Activated T-helper 1 cell treated with anti-CD3 and anti-CD28 coated beads, Interleukin-12 subunit alpha, Interleukin-12 subunit beta, Interleukin-2, Interleukin-4 antibody, amounts not matched to agents 30 ng/mL and 10 ng/mL and 1 ng/mL, durations not matched to agents 14 hours and 24 hours and 36 hours (primary cell): ENCODE measurements at regions not wholly inside any gene's neighbourhood (a gene's known extent, or its start where the extent isn't known, plus 50 kb on each side); places are given as distances from the start of the nearest gene placed in this dataset.

Experiments used
- DNase-seq: peaks from one replicate; pipeline ENCODE4 v3.0.0; 2021; ENCODE audit warnings: low spot score
- H3K27ac Mint-ChIP-seq: one replicate; pipeline ENCODE4 v1.8.0; 2021; ENCODE audit warnings: mild to moderate bottlenecking, mixed read lengths
- H3K27me3 Mint-ChIP-seq: one replicate; pipeline ENCODE4 v1.8.0; 2022; ENCODE audit warnings: mild to moderate bottlenecking, moderate library complexity, mixed read lengths; ENCODE audit not compliant: insufficient read depth
- H3K36me3 Mint-ChIP-seq: one replicate; pipeline ENCODE4 v1.8.0; 2021; ENCODE audit warnings: low read depth, mixed read lengths
- H3K4me1 Mint-ChIP-seq: one replicate; pipeline ENCODE4 v1.8.0; 2021; ENCODE audit warnings: low read depth, mixed read lengths
- H3K4me3 Mint-ChIP-seq: one replicate; pipeline ENCODE4 v1.8.0; 2021; ENCODE audit warnings: mild to moderate bottlenecking, moderate library complexity, mixed read lengths
- H3K9me3 Mint-ChIP-seq: one replicate; pipeline ENCODE4 v1.8.0; 2021; ENCODE audit warnings: mixed read lengths
- intact Hi-C: fragments of 100-400 bp; cut with micrococcal nuclease; formaldehyde crosslinking; loops from one replicate; pipeline ENCODE4 v1.15.1; 2024

DNA sequence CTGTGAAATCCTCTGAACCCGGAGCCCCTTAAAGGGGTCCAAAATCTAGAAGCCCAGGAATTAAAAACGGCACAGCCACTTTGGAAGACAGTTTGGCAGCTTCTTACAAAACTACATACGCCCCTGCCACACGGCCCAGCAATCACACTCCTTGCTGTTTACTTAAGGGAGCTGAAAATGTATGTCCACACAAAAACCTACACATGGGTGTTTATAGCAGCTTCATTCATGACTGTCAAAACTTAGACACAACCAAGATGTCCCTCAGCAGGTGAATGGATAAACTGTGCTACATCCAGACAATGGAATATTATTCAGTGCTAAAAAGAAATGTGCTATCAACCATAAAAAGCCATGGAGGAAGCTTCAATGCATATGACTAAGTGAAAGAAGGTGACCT is 162.5 kb downstream of the NUP210 start:
- H3K27me3 Mint-ChIP-seq: no peaks in the 10 kb centered on the region
- no peak overlapping the region for H3K4me3 Mint-ChIP-seq
- intact Hi-C loops: no loop called here
- peaks cover 3% of the 10 kb centered on the region for H3K4me1 Mint-ChIP-seq
- no peak for DNase-seq
- no peak overlapping the region for H3K27ac Mint-ChIP-seq
- H3K36me3 Mint-ChIP-seq: no peaks in the 10 kb centered on the region
- no peaks in the 10 kb centered on the region for H3K9me3 Mint-ChIP-seq

DNA sequence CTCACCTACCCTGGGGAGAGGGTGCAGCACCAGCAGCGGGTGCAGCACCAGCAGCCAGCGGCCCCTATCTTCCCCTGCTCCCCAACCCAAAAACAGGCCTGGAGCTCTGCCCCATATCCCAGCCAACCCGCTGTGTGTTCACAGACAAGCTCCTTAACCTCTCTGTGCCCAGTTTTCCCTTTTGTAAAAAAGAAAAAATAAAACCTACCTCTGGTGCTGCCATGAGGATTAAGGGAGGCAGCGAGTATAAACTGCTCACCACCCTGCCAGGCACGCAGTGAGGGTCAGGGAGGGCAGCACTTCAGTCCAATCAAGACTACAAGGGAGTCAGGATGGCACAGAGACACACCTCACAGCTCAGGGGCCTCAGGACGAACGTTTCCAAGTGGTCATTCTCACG is 163.3 kb downstream of the NUP210 start:
- H3K36me3 Mint-ChIP-seq: no peaks in the 10 kb centered on the region
- intact Hi-C loops: no loop called here
- no peaks in the 10 kb centered on the region for H3K27me3 Mint-ChIP-seq
- H3K27ac Mint-ChIP-seq: no peak overlapping the region
- H3K4me3 Mint-ChIP-seq: no peak overlapping the region
- no peak for DNase-seq
- no peaks in the 10 kb centered on the region for H3K4me1 Mint-ChIP-seq
- no peaks in the 10 kb centered on the region for H3K9me3 Mint-ChIP-seq

DNA sequence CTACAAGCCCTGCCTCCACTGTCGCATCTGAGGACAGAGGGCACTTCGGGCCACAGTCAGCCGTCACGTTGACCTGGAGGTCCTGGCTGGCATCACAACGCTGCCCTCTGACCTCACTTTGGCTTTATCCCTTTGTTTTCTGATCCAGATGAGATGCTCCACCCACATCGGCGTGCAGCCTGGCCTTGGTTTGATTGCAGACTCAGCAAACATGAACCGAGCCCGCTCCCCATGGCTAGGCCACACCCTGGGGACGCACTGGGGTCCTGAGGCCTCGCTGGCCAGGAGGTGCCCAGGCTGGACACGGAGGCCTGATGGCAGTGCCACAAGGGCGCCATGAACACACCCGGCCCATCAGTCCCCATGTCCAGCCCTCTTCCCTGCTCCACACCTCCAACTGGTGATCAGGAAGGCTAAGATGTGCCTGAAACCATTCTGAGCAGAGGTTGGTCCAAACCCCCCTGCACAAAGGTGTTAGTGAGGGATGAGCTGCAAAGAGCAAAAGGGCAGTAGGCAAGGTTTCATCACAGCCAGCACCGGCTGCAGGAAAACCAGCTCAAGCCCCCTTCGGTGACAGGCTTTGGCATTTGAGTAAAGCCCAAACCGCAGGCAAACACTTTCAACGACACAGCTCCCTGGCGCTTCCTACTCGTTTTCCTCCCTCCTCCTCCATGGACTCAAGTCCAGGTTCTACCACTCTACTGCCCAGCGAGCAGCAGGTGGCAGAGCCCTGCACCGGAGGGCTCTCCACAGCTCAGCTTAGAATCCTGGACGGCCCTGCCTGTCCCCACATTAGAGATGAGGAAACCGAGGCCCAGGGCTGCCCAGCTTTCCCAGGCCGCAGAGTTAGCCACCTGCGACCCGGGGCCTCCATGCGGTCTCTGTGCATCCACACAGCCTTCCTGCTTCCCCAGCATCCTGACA is 165.8 kb downstream of the NUP210 start:
- Mint-ChIP-seq H3K4me1 (no peaks in the 10 kb centered on the region), H3K4me3 (no peak overlapping the region), H3K27me3 (no peaks in the 10 kb centered on the region), H3K9me3 (no peaks in the 10 kb centered on the region), H3K27ac (no peak overlapping the region), H3K36me3 (no peaks in the 10 kb centered on the region)
- DNase-seq: no peak
- intact Hi-C loops: no loop called here

DNA sequence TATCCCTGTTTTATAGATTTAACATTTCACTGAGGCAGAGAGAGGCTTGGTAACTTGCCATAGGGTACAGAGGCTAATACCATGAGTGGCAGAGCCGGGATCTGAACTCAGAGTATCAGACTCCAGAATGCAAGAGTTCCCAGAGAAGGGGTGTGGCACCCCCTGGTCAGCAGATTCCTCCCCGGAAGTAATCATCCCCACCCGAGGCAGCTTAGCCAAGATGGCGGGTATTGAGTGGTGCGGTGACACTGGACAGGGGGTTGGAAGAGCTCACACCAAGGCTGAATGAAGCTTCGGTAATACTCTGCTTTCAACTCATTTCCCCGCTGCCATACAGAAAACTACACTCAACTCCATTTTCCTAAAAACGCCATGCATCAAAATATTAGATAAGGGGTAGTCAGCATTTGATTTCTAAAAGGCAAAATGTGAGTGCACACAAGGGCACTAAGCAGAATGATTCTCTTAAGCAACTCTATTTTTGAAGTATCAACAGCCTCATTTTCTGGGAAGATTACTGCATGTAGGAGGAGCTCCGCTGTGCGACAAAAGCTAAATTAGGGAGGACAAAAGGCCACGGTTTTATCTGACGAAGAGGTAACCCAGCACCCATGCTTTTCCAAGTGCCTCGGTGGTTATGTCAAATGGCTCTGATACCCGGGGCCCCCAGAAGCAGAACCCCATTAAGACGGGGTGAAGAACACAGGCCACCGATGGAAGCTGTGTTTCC is 166.7 kb downstream of the NUP210 start:
- Mint-ChIP-seq H3K4me1 (no peaks in the 10 kb centered on the region), H3K9me3 (no peaks in the 10 kb centered on the region), H3K4me3 (no peak overlapping the region), H3K36me3 (no peaks in the 10 kb centered on the region), H3K27ac (no peak overlapping the region), H3K27me3 (no peaks in the 10 kb centered on the region)
- no peak for DNase-seq
- intact Hi-C loops: no loop called here

DNA sequence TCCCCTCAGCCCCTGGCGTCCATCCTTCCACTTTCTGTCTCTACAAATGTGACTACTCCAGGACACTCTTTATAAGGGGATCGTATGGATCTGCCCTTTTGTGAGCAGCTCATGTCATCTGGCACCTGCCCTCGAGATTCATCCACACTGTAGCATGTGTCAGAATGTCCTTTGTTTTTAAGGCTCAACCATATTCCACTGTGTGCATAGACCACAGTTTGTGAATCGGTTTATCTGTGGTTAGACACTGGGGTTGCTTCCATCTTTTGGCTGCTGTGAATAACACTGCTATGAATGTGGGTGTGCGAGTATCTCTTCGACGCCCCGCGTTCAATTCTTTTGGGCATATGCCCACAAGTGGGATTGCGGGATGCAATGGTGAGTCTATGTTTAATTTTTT is 167.9 kb downstream of the NUP210 start:
- intact Hi-C loops: no loop called here
- H3K27me3 Mint-ChIP-seq: no peaks in the 10 kb centered on the region
- H3K4me1 Mint-ChIP-seq: no peaks in the 10 kb centered on the region
- no peaks in the 10 kb centered on the region for H3K36me3 Mint-ChIP-seq
- no peak for DNase-seq
- H3K4me3 Mint-ChIP-seq: no peak overlapping the region
- no peak overlapping the region for H3K27ac Mint-ChIP-seq
- no peaks in the 10 kb centered on the region for H3K9me3 Mint-ChIP-seq

DNA sequence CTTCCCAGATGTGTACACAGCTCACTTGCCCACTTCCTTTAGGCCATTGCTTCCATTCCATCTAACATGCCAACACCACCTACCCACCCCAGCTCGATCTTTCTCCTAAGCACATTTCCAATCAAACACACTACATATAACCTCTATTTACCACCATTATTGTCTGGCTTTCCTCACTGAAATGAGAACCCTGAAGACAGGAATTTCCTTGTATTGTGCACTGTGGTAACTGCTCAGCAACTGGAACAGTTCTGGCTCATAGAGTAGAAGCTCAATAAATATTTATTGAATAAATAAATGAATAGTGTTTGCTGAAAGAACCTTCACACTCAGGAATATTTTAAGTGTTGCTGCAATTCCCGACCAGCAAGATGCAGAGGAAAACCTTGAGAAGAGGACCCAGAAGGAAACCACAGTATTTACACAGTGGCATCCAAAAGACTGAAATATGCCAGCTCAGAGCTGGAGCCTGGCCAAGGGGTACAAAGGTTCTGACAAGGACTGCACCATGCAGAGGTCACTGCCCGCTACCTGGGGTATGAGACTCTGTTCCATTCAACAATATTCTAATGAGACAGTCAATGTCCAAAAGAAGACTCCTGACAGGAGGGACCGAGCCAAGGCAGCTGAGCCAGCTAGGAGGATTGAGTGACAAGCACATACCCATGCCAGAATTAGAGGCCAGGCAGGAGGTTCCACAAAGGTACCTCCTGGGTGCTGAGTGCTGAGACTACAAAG is 168.8 kb downstream of the NUP210 start:
- H3K27me3 Mint-ChIP-seq: no peaks in the 10 kb centered on the region
- H3K36me3 Mint-ChIP-seq: no peaks in the 10 kb centered on the region
- no peak overlapping the region for H3K4me3 Mint-ChIP-seq
- H3K9me3 Mint-ChIP-seq: no peaks in the 10 kb centered on the region
- DNase-seq: no peak
- H3K27ac Mint-ChIP-seq: no peak overlapping the region
- H3K4me1 Mint-ChIP-seq: no peaks in the 10 kb centered on the region
- intact Hi-C loops: no loop called here

DNA sequence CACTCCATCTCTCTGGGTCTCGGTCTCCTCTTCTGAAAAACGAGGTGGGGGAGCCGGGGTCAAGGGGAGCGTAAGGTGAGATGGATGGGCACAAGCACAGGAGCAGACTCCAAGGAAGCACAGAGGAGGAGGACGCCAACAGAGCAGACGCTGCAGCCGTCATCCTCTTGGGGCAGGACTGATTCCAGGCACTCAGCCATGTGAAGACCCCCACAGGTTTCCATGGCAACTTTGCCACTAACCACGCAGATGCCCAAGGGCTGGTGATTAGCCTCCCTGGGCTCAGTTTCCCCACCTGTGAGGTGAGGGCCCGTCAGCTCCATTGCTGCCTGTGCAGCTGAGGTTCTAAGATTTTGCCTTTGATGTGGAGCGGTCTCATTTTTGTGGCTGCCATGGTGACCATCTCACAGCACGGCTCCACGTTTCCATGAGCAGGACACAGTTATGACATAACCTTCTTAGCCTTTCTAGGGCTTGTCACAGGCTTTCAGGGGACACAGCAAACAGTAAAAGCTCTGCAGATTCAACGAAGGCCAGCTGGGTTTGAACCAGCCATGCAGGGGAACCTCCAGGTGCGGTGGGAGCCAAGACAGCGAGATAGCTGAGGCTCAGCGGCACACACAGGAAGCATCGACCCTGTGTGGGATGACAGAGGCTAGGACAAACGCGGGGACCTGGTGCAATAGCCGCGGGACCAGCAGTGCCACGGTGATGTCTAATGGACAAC is 170.3 kb downstream of the NUP210 start:
- Mint-ChIP-seq H3K9me3 (no peaks in the 10 kb centered on the region), H3K4me1 (no peaks in the 10 kb centered on the region), H3K4me3 (no peak overlapping the region), H3K27me3 (no peaks in the 10 kb centered on the region), H3K36me3 (no peaks in the 10 kb centered on the region), H3K27ac (no peak overlapping the region)
- no peak for DNase-seq
- intact Hi-C loops: no loop called here

DNA sequence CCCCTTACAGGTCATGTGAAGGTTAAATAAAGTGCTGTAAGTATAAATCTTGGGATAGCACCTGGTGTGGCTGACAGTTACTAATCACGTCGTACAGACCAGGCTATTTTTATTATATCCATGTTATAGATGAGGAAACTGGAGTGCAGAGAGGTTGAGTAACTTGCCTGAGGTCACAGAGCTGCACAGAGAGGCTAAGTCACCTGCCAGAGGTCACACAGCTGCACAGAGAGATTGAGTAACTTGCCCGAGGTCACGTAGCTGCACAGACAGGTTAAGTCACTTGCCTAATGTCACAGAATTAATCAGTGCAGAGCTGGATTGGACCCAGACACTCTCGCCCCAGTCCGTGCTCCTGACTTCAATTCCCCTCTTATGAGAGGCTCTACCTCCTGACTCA is 171.5 kb downstream of the NUP210 start:
- Mint-ChIP-seq H3K36me3 (no peaks in the 10 kb centered on the region), H3K4me1 (no peaks in the 10 kb centered on the region), H3K4me3 (no peak overlapping the region), H3K9me3 (no peaks in the 10 kb centered on the region), H3K27ac (no peak overlapping the region), H3K27me3 (no peaks in the 10 kb centered on the region)
- no peak for DNase-seq
- intact Hi-C loops: no loop called here

DNA sequence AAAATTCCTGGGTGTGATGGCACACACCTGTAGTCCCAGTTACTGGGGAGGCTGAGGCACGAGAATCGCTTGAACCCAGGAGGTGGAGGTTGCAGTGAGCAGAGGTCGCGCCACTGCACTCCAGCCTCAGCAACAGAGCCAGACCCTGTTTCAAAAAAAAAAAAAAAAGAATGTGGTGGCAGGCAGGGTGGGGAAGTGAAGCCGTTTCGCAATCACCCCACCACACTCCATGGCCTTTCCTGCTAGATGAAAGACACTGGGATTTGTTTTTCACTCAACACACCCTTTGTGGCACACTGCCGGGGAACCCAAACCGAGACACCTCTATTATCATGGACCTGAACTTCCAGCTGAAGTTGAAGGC is 172.4 kb upstream of the IQSEC1 start:
- no peak for DNase-seq
- Mint-ChIP-seq H3K27ac (no peak overlapping the region), H3K27me3 (peaks cover 2% of the 10 kb centered on the region), H3K9me3 (no peaks in the 10 kb centered on the region), H3K4me1 (no peaks in the 10 kb centered on the region), H3K36me3 (no peaks in the 10 kb centered on the region), H3K4me3 (no peak overlapping the region)
- intact Hi-C loops: no loop called here

DNA sequence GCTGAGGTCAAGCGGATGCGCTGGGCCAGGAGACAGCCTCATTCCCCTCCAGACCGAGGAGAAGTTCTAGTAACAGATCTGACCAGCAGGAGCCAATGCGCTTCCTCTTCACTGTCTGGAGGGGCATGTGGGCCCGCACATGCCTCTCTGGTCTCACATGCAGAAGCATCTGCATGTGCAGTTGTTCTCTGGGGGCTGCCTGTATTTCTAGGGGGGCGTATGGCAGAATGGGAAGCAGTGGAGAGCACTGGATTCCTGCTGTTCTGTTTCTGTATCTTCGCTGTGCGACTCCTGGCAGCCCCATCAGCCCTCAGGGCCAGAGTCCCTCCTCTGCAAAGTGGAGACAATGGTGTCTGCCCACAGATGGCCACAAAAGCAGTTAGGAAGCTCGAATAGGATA is 170.4 kb upstream of the IQSEC1 start:
- Mint-ChIP-seq H3K27me3 (peaks cover 2% of the 10 kb centered on the region), H3K4me1 (no peaks in the 10 kb centered on the region), H3K27ac (no peak overlapping the region), H3K9me3 (no peaks in the 10 kb centered on the region), H3K4me3 (no peak overlapping the region), H3K36me3 (no peaks in the 10 kb centered on the region)
- intact Hi-C loops: no loop called here
- DNase-seq: no peak

DNA sequence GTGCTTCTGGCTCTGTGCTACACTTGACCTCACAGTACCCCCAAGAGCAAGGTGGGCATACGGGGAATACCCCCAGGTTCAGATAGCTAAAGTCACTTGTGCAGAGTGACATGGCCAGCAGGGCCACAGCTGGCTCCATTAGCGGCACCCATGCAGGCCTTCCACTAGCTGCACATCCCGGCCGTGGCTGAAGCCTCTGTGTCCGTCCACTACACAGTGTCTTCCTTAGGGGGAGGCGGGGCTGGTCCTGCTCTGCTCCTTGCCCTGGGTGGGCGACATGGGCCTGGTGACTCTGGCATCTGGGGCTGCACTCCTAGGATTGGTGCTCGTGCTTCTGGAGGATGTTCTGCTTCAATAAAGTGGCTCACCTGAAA is 169.1 kb upstream of the IQSEC1 start:
- Mint-ChIP-seq H3K36me3 (no peaks in the 10 kb centered on the region), H3K27ac (no peak overlapping the region), H3K4me3 (no peak overlapping the region), H3K27me3 (peaks cover 2% of the 10 kb centered on the region), H3K4me1 (no peaks in the 10 kb centered on the region), H3K9me3 (no peaks in the 10 kb centered on the region)
- intact Hi-C loops: no loop called here
- DNase-seq: no peak

DNA sequence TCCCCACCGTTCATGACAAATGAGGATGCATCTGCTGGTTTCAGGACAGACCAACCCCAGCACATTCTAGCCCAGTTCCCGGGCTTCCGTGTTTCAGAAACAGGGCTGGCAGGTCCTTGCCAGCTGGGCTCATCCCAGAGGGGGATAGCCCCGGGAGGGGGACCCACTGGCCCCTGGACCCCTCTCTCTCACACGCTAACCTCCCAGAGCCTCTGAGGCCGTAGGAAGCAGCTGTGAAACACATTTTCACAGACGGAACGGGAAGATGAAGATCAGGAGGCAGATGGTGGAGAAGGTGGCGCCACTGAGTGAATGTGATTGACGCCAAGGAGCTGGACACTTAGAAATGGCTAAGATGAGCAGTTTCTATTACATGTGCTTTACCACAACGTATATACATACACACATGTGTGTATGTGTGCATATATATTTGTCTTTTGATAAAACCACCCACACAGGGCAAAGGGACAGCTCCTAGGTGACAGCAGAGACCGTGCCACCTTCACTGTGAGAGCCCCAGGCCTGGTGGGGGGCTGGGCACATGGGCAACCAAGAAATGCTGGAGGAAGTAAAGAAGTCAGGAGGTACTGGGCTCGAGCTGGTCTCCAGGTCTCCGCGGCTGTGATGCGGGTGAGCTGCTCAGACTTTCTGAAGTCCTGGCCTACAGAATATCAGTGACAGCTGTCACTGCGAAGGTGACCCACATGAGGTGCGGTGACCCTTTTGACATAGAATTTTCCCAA is 168.6 kb upstream of the IQSEC1 start:
- peaks cover 2% of the 10 kb centered on the region for H3K27me3 Mint-ChIP-seq
- H3K4me1 Mint-ChIP-seq: no peaks in the 10 kb centered on the region
- H3K9me3 Mint-ChIP-seq: no peaks in the 10 kb centered on the region
- DNase-seq: no peak
- H3K27ac Mint-ChIP-seq: no peak overlapping the region
- no peak overlapping the region for H3K4me3 Mint-ChIP-seq
- no peaks in the 10 kb centered on the region for H3K36me3 Mint-ChIP-seq
- intact Hi-C loops: no loop called here
